NCI-H1092 treated with DMSO at 0.1 percent for 48 hours (cell line): ENCODE measurements at regions not wholly inside any gene's neighbourhood (a gene's known extent, or its start where the extent isn't known, plus 50 kb on each side); places are given as distances from the start of the nearest gene placed in this dataset.

Experiments
- DNase-seq: peaks from one replicate; lab custom pipeline; 2025; lab: John Stamatoyannopoulos, UW

DNA sequence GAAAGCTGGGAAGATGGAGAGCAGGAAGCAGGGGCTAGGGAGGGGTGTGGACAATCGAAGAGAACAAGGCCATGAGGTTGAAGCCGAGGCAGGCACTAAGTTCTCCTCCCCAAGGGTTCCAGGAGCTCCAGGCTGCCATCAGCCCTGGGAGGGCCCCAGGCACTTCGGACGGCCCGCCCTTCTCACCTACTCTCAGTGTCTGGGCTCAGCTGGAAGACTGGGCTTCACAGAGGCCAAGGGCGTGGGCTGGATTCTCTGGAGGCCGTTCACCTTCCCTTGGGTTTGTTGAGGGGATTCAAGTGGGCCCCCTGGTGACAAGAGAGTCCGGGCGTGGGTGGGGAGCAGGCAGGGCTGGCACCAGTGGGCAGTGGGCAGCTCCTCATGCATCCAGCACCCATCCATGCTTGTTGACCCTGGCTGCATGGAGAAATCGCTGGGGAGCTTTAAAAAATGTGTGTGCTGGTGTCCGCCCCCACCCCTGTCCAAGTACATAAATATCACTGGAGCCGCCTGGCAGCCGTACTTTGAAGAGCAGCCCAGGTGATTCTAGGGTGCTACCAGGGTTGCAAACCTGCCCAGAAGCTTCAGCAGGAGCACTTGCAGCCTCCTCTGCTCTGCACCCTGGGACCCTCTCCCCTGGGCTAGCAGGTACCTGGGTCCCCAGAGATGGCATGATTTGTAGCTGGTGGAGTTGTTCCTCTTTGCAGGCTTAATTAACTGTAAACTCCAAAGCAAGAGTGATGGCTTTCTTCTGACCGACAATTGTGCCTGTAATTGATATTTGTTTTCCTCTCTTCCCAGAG lies 74.3 kb downstream of the RTL6 start:
- no peak for DNase-seq

- no peak for DNase-seq
Observed at GRCh38 chr22:44422746-44423380, 75.2 kb downstream of the RTL6 start.

DNA sequence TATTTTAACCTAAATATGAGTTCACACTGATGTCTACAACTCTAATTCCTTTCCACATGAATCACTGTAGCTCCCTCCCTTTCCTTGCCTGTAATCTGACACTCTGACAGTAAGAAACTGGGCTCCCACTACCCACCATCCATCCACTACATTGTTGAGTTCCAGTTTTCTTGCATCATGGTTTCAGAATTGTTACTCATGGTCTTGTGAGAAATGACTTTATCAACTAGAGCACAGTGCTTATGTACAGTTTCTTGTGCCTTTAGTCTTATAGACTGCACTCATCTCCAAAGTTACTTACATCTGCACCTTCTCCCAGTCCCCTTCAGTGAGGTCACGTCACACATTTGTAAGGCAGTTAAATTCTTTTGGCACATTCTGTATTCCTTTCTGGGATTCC lies 78.6 kb downstream of the RTL6 start:
- DNase-seq = no peak

GRCh38 chr22:44413211-44413610 lies 84.8 kb downstream of the RTL6 start:
- no peak for DNase-seq

DNA sequence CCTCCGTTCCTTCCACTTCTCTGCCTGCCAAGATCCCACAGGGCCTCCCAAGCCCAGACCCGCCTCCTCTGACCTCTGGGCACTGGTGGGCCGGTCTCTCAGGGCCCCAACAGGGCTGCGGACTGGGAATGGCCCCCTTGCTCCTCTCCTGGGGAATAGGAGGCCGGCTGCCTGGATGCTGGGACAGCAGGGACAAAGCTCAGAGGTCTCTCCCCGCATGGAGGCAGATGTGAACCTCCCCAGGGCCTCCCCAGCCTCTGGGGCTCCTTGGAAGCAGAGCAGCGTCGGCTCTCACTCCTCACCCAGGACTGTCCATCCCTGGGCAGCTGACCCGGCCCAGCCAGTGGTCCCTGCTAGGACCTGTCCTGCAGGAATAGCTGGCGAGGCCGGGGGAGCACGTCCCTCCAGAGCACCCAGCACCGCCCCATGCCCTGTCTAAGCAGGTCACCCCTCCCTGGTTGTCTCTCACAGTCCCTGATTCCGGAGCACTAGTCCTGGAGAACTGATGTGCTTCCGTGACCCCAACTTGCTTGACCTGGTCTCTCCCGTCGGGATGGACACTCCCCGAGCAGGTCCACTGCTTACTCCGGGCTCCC lies 85.8 kb downstream of the RTL6 start:
- DNase-seq = no peak

DNA sequence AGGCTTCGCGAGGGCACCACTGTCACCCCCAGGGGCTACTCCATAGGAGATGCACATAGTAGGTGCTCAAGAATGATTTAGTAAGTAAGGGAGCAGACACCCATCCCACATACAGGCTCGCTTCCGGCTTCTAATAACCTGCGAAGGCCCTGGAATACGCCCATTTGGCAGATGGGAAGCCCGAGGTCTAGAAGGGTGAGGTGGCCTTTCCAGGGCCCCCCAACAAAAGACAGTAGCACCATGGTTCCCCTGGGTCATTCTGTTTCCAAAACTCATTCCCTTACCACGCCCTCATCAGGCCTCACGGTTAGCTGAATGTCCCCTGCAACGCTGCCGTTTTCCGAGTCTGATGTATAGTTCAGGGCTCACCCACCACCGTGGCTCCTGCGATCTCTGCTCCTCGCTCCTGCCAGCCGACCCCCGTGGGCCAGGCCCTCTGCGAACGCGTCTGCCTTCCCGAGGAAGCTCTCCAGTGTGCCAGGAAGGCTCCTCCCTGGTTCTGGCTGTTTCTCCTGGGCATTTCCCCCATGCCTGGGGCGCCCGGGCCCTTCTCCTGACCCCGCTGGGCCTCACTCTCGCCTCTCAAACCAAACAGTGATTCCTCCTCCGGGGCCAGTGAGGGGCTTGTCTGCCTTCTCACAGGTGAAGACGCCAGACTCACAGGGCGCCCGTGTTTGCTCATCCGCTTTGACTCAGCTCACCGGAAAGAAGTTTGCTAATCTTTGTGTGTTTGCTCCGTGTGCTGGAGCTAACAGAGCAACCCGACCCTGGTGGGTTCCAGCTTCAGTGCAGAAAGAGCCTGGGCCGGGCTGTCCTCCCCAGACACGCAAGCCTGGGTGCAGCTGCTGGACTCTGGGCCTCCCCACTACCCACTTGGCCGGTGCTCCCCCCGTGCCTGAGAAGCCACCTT lies 86.6 kb downstream of the RTL6 start:
- DNase-seq = no peak

- no peak for DNase-seq
Observed at GRCh38 chr22:44410451-44410991, 87.5 kb downstream of the RTL6 start.

- DNase-seq = no peak
Observed at GRCh38 chr22:44409974-44410316, 88.1 kb downstream of the RTL6 start.

GRCh38 chr22:44409211-44409973 lies 88.6 kb downstream of the RTL6 start:
- no peak for DNase-seq

GRCh38 chr22:44408829-44409192 lies 89.2 kb downstream of the RTL6 start:
- no peak for DNase-seq

DNA sequence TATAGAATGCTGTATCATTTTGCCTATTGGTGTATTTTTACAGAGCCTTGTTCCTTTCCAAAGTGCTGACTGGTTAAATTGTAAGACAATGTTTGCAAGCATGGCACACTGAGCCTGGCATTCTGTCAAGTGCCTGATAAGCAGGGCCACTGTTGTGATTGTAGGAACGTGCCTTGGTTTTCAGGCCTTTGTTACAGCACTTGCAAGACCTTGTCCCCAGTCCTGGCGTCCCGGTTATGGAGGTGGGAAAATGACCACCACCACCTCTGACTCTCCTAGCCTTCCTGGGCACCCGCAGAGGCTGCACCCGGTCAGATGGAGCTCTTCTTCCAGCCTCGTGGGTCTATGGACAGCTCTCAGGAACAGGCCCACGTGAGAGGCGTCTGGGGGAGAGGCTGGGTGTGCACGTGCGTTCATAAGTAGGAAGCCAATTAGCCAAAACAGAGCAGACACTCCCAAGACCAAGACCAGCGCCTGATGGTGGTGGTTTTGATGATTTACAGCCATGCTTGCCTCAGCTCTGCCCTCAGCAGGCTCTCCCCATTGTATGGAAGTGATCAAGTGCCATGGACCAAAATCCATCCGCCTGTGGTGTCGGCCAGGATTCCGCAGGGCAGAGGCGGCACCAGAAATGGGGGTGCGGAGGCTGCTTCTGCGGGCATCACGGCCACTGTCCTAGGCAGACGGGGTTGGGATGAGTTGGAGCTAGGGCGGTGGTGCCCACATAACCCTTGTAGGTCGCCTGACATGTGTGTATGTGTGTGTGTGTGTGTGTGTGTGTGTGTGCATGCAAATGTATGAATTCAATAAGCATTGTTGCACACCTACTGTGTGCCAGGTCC lies 89.8 kb downstream of the RTL6 start:
- DNase-seq = no peak

- no peak for DNase-seq
Observed at GRCh38 chr22:44407171-44407986, 90.7 kb downstream of the RTL6 start.

- no peak for DNase-seq
Observed at GRCh38 chr22:44406341-44407170, 91.5 kb downstream of the RTL6 start.

DNA sequence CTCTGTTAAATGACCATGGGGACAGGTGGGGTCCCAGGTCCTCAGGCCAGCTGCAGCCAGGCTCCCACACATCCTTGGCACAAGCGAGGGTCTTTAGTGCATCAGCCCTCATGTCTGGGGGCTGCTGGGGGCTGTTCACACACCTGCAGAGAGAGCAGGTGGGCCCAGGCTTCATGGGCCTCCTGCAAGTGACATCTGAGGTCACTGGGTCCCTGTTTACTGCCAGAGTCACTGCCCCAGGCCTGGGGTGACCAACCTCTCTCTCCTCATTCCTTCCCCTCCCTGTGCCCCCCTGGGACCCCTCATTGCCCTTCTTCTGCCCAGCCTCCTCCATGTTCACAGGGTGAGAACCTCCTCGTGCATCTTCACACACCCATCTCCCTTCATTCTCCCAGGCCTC lies 92.4 kb downstream of the RTL6 start:
- no peak for DNase-seq

GRCh38 chr22:44404341-44405020 lies 91.7 kb upstream of the SHISAL1 start:
- DNase-seq = no peak

GRCh38 chr22:44403602-44404329 lies 91.0 kb upstream of the SHISAL1 start:
- no peak for DNase-seq

DNA sequence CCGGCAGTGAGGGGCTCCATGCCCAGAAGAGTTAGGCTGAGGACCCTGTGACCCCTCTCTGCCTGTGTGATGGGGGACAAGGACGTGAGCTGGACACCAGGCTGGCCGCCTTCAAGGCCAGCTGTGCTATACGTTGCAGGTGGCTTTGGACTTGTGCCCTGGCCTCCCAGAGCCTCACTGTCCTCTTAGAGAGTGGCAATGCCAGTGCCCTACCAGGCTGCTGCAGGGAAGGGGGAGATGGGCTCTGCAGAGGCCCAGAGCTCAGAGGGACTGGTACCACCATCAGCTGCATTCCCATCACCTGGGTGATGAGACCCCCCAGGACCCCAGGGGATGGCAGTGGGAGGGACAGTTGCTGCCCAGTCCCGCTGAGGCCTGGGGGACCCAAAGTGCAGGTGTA lies 90.4 kb upstream of the SHISAL1 start:
- no peak for DNase-seq
